ENCODE measurements at regions not wholly inside any gene's neighbourhood (a gene's known extent, or its start where the extent isn't known, plus 50 kb on each side); places are given as distances from the start of the nearest gene placed in this dataset.
"Not testable (repeated sequence)": the region's sequence is repeated elsewhere in the genome, so short reads cannot be mapped to it uniquely, and the experiment has no call there.

GRCh38 chr5:20949636-20950035 lies 961.6 kb upstream of the CDH18 start:
- Mint-ChIP-seq H3K4me3 (no peak overlapping the region), H3K36me3 (no peaks in the 10 kb centered on the region), H3K4me1 (no peaks in the 10 kb centered on the region), H3K27ac (no peak overlapping the region), H3K27me3 (ENCODE audit: low read depth in 3 of 3) (peaks cover 0 to 3% (median 0%) of the 10 kb centered on the region in 3 donors), H3K9me3 (peaks cover 9 to 49% (median 20%) of the 10 kb centered on the region in 6 donors)
- DNase-seq, result no peak

GRCh38 chr5:20943183-20943971 lies 955.4 kb upstream of the CDH18 start:
- not testable (repeated sequence) for H3K27ac Mint-ChIP-seq; H3K4me1 Mint-ChIP-seq; H3K36me3 Mint-ChIP-seq; H3K27me3 Mint-ChIP-seq (ENCODE audit: low read depth in 3 of 3); DNase-seq; H3K4me3 Mint-ChIP-seq
- H3K9me3 Mint-ChIP-seq, result peaks cover 4 to 34% (median 11%) of the 10 kb centered on the region in 6 donors

GRCh38 chr5:20942603-20943002 lies 954.6 kb upstream of the CDH18 start:
- not testable (repeated sequence) for H3K4me1 Mint-ChIP-seq; H3K27ac Mint-ChIP-seq; H3K4me3 Mint-ChIP-seq; H3K27me3 Mint-ChIP-seq (ENCODE audit: low read depth in 3 of 3); H3K36me3 Mint-ChIP-seq; DNase-seq
- H3K9me3 Mint-ChIP-seq, result peaks cover 6 to 30% (median 14%) of the 10 kb centered on the region in 6 donors

GRCh38 chr5:20940786-20941185 lies 952.8 kb upstream of the CDH18 start:
- H3K27me3 Mint-ChIP-seq (ENCODE audit: low read depth in 3 of 3); H3K4me1 Mint-ChIP-seq; H3K36me3 Mint-ChIP-seq; H3K27ac Mint-ChIP-seq; H3K4me3 Mint-ChIP-seq; DNase-seq: not testable (repeated sequence)
- H3K9me3 Mint-ChIP-seq, result peaks cover 2 to 25% (median 15%) of the 10 kb centered on the region in 6 donors

- not testable (repeated sequence) for H3K27me3 Mint-ChIP-seq (ENCODE audit: low read depth in 3 of 3); H3K36me3 Mint-ChIP-seq; H3K27ac Mint-ChIP-seq; H3K4me1 Mint-ChIP-seq; DNase-seq; H3K4me3 Mint-ChIP-seq
- peaks cover 9 to 52% (median 28%) of the 10 kb centered on the region in 6 donors for H3K9me3 Mint-ChIP-seq
Measured at GRCh38 chr5:20890936-20891335, 902.9 kb upstream of the CDH18 start.

GRCh38 chr5:20875726-20876125 lies 887.7 kb upstream of the CDH18 start:
- H3K4me3 Mint-ChIP-seq; H3K27ac Mint-ChIP-seq; H3K4me1 Mint-ChIP-seq; H3K36me3 Mint-ChIP-seq; H3K27me3 Mint-ChIP-seq (ENCODE audit: low read depth in 3 of 3); DNase-seq: not testable (repeated sequence)
- peaks cover 2 to 11% (median 9%) of the 10 kb centered on the region in 6 donors for H3K9me3 Mint-ChIP-seq

GRCh38 chr5:20865892-20866291 lies 877.9 kb upstream of the CDH18 start:
- H3K4me1 Mint-ChIP-seq, result not testable (repeated sequence)

GRCh38 chr5:20833081-20833627 lies 845.2 kb upstream of the CDH18 start:
- DNase-seq, result no peak
- Mint-ChIP-seq H3K9me3 (peaks cover 12 to 38% (median 28%) of the 10 kb centered on the region in 6 donors), H3K4me1 (no peaks in the 10 kb centered on the region), H3K36me3 (peaks cover 0 to 4% (median 0%) of the 10 kb centered on the region in 3 donors), H3K27me3 (ENCODE audit: low read depth in 3 of 3) (peaks cover 0 to under 1% (median 0%) of the 10 kb centered on the region in 3 donors), H3K27ac (no peak overlapping the region), H3K4me3 (no peak overlapping the region)

More at GRCh38 chr5:20865892-20866291, 877.9 kb upstream of the CDH18 start:
- not testable (repeated sequence) for H3K27ac Mint-ChIP-seq; H3K9me3 Mint-ChIP-seq; DNase-seq; H3K4me3 Mint-ChIP-seq; H3K27me3 Mint-ChIP-seq (ENCODE audit: low read depth in 3 of 3); H3K36me3 Mint-ChIP-seq

GRCh38 chr5:20832204-20833080 lies 844.4 kb upstream of the CDH18 start:
- H3K27ac Mint-ChIP-seq, result no peak overlapping the region
- peaks cover 0 to 4% (median 0%) of the 10 kb centered on the region in 3 donors for H3K36me3 Mint-ChIP-seq
- no peak overlapping the region for H3K4me3 Mint-ChIP-seq
- no peaks in the 10 kb centered on the region for H3K4me1 Mint-ChIP-seq
- DNase-seq, result no peak
- H3K27me3 Mint-ChIP-seq (ENCODE audit: low read depth in 3 of 3), result peaks cover 0 to 2% (median 0%) of the 10 kb centered on the region in 3 donors
- H3K9me3 Mint-ChIP-seq, result peaks cover 12 to 37% (median 29%) of the 10 kb centered on the region in 6 donors

GRCh38 chr5:20825951-20826350 lies 838.0 kb upstream of the CDH18 start:
- H3K4me3 Mint-ChIP-seq; H3K27ac Mint-ChIP-seq; DNase-seq; H3K27me3 Mint-ChIP-seq (ENCODE audit: low read depth in 3 of 3); H3K36me3 Mint-ChIP-seq; H3K4me1 Mint-ChIP-seq; H3K9me3 Mint-ChIP-seq: not testable (repeated sequence)

- not testable (repeated sequence) for H3K27me3 Mint-ChIP-seq (ENCODE audit: low read depth in 3 of 3); DNase-seq; H3K36me3 Mint-ChIP-seq; H3K4me1 Mint-ChIP-seq; H3K4me3 Mint-ChIP-seq; H3K27ac Mint-ChIP-seq
- H3K9me3 Mint-ChIP-seq, result peaks cover 7 to 27% (median 14%) of the 10 kb centered on the region in 6 donors
Measured at GRCh38 chr5:20797216-20797615, 809.2 kb upstream of the CDH18 start.

GRCh38 chr5:20784755-20785154 lies 796.8 kb upstream of the CDH18 start:
- not testable (repeated sequence) for H3K4me1 Mint-ChIP-seq; DNase-seq; H3K27ac Mint-ChIP-seq; H3K36me3 Mint-ChIP-seq; H3K27me3 Mint-ChIP-seq (ENCODE audit: low read depth in 3 of 3); H3K4me3 Mint-ChIP-seq
- H3K9me3 Mint-ChIP-seq, result peaks cover 4 to 31% (median 18%) of the 10 kb centered on the region in 6 donors

- H3K27me3 Mint-ChIP-seq (ENCODE audit: low read depth in 3 of 3); H3K27ac Mint-ChIP-seq; DNase-seq; H3K36me3 Mint-ChIP-seq; H3K4me3 Mint-ChIP-seq; H3K4me1 Mint-ChIP-seq: not testable (repeated sequence)
- H3K9me3 Mint-ChIP-seq, result peaks cover 4 to 27% (median 18%) of the 10 kb centered on the region in 6 donors
Measured at GRCh38 chr5:20783484-20783883, 795.5 kb upstream of the CDH18 start.

- not testable (repeated sequence) for H3K4me1 Mint-ChIP-seq, H3K4me3 Mint-ChIP-seq
Measured at GRCh38 chr5:20771338-20771737, 783.3 kb upstream of the CDH18 start.

More at GRCh38 chr5:20771338-20771737, 783.3 kb upstream of the CDH18 start:
- H3K27ac Mint-ChIP-seq; H3K36me3 Mint-ChIP-seq; DNase-seq; H3K27me3 Mint-ChIP-seq (ENCODE audit: low read depth in 3 of 3): not testable (repeated sequence)
- peaks cover 0 to 17% (median 6%) of the 10 kb centered on the region in 6 donors for H3K9me3 Mint-ChIP-seq
